HepG2 (cell line): ENCODE measurements at regions not wholly inside any gene's neighbourhood (a gene's known extent, or its start where the extent isn't known, plus 50 kb on each side); places are given as distances from the start of the nearest gene placed in this dataset.

Experiments used
- ATF7-NPFF ChIP-seq: sonication (generic); formaldehyde crosslinking; IDR thresholded peaks from 2 replicates; pipeline ENCODE4 v1.8.1; 2023; ENCODE audit warnings: mild to moderate bottlenecking, low read depth, missing genetic modification reagents, moderate library complexity
- CREM ChIP-seq, 2 experiments: sonication (generic) in 1 of 2; formaldehyde crosslinking in 1 of 2; IDR thresholded peaks; 2 replicates each; pipeline versions ENCODE4 v1.4.0 to v1.6.1; 2016 to 2020; ENCODE audit warnings: antibody characterized with exemption in 1 of 2, mild to moderate bottlenecking in 1 of 2, missing genetic modification reagents in 1 of 2
- GPBP1L1 ChIP-seq: sonication (generic); formaldehyde crosslinking; IDR thresholded peaks from 2 replicates; pipeline ENCODE4 v1.5.0; 2020; ENCODE audit warnings: mild to moderate bottlenecking, missing genetic modification reagents
- IRF1 ChIP-seq: sonication (generic); formaldehyde crosslinking; IDR thresholded peaks from 2 replicates; pipeline ENCODE4 v1.4.0; 2020; ENCODE audit warnings: low read depth, mild to moderate bottlenecking, missing genetic modification reagents
- SAFB2 ChIP-seq: sonication (generic); formaldehyde crosslinking; IDR thresholded peaks from 2 replicates; pipeline ENCODE4 v1.5.1; 2020; ENCODE audit warnings: missing genetic modification reagents, low read depth, mild to moderate bottlenecking, borderline replicate concordance
- ZFP91 ChIP-seq: sonication (generic); formaldehyde crosslinking; IDR thresholded peaks from 2 replicates; pipeline ENCODE4 v1.9.0; 2022; ENCODE audit warnings: missing genetic modification reagents, mild to moderate bottlenecking, borderline replicate concordance
- ZKSCAN1 ChIP-seq: fragments of 150-350 bp; IDR thresholded peaks from 2 replicates; pipeline ENCODE4 v1.6.1; 2014; ENCODE audit warnings: low read length
- TF ChIP-seq, protein P1 (sequence below): sonication (generic); formaldehyde crosslinking; IDR thresholded peaks from 2 replicates; pipeline ENCODE4 v1.4.0; 2020; ENCODE audit warnings: missing genetic modification reagents, borderline replicate concordance

- TF ChIP-seq ZKSCAN1 (no peak), ATF7-NPFF (CRISPR knock-in tag) (no peak), ZFP91 (CRISPR knock-in tag) (no peak), IRF1 (no peak), SAFB2 (CRISPR knock-in tag) (no peak), CREM (IDR thresholded peaks at IDR 0.05) (no peak), CREM (CRISPR knock-in tag; IDR thresholded peaks at IDR 0.05) (no peak), GPBP1L1 (CRISPR knock-in tag) (no peak)
- TF ChIP-seq, protein P1, sequence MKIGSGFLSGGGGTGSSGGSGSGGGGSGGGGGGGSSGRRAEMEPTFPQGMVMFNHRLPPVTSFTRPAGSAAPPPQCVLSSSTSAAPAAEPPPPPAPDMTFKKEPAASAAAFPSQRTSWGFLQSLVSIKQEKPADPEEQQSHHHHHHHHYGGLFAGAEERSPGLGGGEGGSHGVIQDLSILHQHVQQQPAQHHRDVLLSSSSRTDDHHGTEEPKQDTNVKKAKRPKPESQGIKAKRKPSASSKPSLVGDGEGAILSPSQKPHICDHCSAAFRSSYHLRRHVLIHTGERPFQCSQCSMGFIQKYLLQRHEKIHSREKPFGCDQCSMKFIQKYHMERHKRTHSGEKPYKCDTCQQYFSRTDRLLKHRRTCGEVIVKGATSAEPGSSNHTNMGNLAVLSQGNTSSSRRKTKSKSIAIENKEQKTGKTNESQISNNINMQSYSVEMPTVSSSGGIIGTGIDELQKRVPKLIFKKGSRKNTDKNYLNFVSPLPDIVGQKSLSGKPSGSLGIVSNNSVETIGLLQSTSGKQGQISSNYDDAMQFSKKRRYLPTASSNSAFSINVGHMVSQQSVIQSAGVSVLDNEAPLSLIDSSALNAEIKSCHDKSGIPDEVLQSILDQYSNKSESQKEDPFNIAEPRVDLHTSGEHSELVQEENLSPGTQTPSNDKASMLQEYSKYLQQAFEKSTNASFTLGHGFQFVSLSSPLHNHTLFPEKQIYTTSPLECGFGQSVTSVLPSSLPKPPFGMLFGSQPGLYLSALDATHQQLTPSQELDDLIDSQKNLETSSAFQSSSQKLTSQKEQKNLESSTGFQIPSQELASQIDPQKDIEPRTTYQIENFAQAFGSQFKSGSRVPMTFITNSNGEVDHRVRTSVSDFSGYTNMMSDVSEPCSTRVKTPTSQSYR: no peak
These were observed 87.4 kb upstream of the HIVEP3 start for GRCh38 chr1:42006093-42006492.
